ENCODE measurements at regions not wholly inside any gene's neighbourhood (a gene's known extent, or its start where the extent isn't known, plus 50 kb on each side); places are given as distances from the start of the nearest gene placed in this dataset.

GRCh38 chr11:81655351-81655750 is 1078.3 kb downstream of the FAM181B start (continued):
- TF ChIP-seq, protein P1, sequence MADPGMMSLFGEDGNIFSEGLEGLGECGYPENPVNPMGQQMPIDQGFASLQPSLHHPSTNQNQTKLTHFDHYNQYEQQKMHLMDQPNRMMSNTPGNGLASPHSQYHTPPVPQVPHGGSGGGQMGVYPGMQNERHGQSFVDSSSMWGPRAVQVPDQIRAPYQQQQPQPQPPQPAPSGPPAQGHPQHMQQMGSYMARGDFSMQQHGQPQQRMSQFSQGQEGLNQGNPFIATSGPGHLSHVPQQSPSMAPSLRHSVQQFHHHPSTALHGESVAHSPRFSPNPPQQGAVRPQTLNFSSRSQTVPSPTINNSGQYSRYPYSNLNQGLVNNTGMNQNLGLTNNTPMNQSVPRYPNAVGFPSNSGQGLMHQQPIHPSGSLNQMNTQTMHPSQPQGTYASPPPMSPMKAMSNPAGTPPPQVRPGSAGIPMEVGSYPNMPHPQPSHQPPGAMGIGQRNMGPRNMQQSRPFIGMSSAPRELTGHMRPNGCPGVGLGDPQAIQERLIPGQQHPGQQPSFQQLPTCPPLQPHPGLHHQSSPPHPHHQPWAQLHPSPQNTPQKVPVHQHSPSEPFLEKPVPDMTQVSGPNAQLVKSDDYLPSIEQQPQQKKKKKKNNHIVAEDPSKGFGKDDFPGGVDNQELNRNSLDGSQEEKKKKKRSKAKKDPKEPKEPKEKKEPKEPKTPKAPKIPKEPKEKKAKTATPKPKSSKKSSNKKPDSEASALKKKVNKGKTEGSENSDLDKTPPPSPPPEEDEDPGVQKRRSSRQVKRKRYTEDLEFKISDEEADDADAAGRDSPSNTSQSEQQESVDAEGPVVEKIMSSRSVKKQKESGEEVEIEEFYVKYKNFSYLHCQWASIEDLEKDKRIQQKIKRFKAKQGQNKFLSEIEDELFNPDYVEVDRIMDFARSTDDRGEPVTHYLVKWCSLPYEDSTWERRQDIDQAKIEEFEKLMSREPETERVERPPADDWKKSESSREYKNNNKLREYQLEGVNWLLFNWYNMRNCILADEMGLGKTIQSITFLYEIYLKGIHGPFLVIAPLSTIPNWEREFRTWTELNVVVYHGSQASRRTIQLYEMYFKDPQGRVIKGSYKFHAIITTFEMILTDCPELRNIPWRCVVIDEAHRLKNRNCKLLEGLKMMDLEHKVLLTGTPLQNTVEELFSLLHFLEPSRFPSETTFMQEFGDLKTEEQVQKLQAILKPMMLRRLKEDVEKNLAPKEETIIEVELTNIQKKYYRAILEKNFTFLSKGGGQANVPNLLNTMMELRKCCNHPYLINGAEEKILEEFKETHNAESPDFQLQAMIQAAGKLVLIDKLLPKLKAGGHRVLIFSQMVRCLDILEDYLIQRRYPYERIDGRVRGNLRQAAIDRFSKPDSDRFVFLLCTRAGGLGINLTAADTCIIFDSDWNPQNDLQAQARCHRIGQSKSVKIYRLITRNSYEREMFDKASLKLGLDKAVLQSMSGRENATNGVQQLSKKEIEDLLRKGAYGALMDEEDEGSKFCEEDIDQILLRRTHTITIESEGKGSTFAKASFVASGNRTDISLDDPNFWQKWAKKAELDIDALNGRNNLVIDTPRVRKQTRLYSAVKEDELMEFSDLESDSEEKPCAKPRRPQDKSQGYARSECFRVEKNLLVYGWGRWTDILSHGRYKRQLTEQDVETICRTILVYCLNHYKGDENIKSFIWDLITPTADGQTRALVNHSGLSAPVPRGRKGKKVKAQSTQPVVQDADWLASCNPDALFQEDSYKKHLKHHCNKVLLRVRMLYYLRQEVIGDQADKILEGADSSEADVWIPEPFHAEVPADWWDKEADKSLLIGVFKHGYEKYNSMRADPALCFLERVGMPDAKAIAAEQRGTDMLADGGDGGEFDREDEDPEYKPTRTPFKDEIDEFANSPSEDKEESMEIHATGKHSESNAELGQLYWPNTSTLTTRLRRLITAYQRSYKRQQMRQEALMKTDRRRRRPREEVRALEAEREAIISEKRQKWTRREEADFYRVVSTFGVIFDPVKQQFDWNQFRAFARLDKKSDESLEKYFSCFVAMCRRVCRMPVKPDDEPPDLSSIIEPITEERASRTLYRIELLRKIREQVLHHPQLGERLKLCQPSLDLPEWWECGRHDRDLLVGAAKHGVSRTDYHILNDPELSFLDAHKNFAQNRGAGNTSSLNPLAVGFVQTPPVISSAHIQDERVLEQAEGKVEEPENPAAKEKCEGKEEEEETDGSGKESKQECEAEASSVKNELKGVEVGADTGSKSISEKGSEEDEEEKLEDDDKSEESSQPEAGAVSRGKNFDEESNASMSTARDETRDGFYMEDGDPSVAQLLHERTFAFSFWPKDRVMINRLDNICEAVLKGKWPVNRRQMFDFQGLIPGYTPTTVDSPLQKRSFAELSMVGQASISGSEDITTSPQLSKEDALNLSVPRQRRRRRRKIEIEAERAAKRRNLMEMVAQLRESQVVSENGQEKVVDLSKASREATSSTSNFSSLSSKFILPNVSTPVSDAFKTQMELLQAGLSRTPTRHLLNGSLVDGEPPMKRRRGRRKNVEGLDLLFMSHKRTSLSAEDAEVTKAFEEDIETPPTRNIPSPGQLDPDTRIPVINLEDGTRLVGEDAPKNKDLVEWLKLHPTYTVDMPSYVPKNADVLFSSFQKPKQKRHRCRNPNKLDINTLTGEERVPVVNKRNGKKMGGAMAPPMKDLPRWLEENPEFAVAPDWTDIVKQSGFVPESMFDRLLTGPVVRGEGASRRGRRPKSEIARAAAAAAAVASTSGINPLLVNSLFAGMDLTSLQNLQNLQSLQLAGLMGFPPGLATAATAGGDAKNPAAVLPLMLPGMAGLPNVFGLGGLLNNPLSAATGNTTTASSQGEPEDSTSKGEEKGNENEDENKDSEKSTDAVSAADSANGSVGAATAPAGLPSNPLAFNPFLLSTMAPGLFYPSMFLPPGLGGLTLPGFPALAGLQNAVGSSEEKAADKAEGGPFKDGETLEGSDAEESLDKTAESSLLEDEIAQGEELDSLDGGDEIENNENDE (IDR thresholded peaks at IDR 0.05; ENCODE audit: insufficient replicate concordance, low read length) = no peak
- no peak for TF ChIP-seq TEAD4 (IDR thresholded peaks at IDR 0.05; ENCODE audit: low read depth, low read length)

All from H1 (cell line).